ENCODE measurements at regions not wholly inside any gene's neighbourhood (a gene's known extent, or its start where the extent isn't known, plus 50 kb on each side); places are given as distances from the start of the nearest gene placed in this dataset.

- DNase-seq: no peak
- peaks cover 0 to 6% (median 3%) of the 10 kb centered on the region in 7 donors for H3K9me3 Mint-ChIP-seq
Measured at GRCh38 chr3:95310560-95310959, 1247.7 kb downstream of the NSUN3 start.

GRCh38 chr3:95311272-95311671, 1248.4 kb downstream of the NSUN3 start:
- DNase-seq: no peak
- Mint-ChIP-seq H3K36me3 (no peaks in the 10 kb centered on the region), H3K4me3 (no peak overlapping the region), H3K4me1 (no peaks in the 10 kb centered on the region), H3K27me3 (ENCODE audit: low read depth in 3 of 3) (no peaks in the 10 kb centered on the region), H3K27ac (no peak overlapping the region), H3K9me3 (peaks cover 0 to 6% (median 3%) of the 10 kb centered on the region in 7 donors)
- Histone ChIP-seq H3K79me2 (ENCODE audit: insufficient read depth, low read length) (no peaks in the 10 kb centered on the region), H3K4me3 (replicated peaks in 1 of 3; ENCODE audit: low read depth in 2 of 3, low read length in 3 of 3) (no peak overlapping the region), H3K36me3 (replicated peaks in 1 of 2; ENCODE audit: control insufficient read depth in 1 of 2, insufficient read depth in 2 of 2, low read length in 2 of 2) (no peaks in the 10 kb centered on the region), H3K4me1 (ENCODE audit: control insufficient read depth in 1 of 2, insufficient read depth in 2 of 2, low read length in 2 of 2) (no peaks in the 10 kb centered on the region), H3K4me2 (replicated peaks; ENCODE audit: extremely low read depth, low read length, poor library complexity, severe bottlenecking) (no peak overlapping the region), H3K27me3 (ENCODE audit: control insufficient read depth in 2 of 2, insufficient read depth in 2 of 2, low read length in 2 of 2) (no peaks in the 10 kb centered on the region), H3K9ac (ENCODE audit: insufficient read depth, low read length, poor library complexity, severe bottlenecking) (no peak overlapping the region), H4K20me1 (ENCODE audit: insufficient read depth, low read length) (no peaks in the 10 kb centered on the region), H2AFZ (ENCODE audit: insufficient read depth, low read depth, low read length, poor library complexity, severe bottlenecking) (no peak overlapping the region), H3K9me3 (replicated peaks in 1 of 2; ENCODE audit: control insufficient read depth in 1 of 2, insufficient read depth in 1 of 2, low read length in 2 of 2) (peaks cover 7 to 8% of the 10 kb centered on the region in 2 donors), H3K27ac (ENCODE audit: low read depth in 1 of 2, low read length in 2 of 2) (no peak overlapping the region)
- 33% methylated on average over 1 of the region's 2 CpGs for WGBS (ENCODE audit: insufficient coverage)
- intact Hi-C loops (cut with micrococcal nuclease): no loop called here
- no peak for TF ChIP-seq CTCF (IDR thresholded peaks at IDR 0.05)

More at GRCh38 chr3:95310560-95310959, 1247.7 kb downstream of the NSUN3 start:
- H2AFZ ChIP-seq (ENCODE audit: insufficient read depth, low read depth, low read length, poor library complexity, severe bottlenecking): no peak overlapping the region
- H3K9ac ChIP-seq (ENCODE audit: insufficient read depth, low read length, poor library complexity, severe bottlenecking): no peak overlapping the region
- H3K36me3 ChIP-seq (replicated peaks in 1 of 2; ENCODE audit: control insufficient read depth in 1 of 2, insufficient read depth in 2 of 2, low read length in 2 of 2): no peaks in the 10 kb centered on the region
- peaks cover 6 to 7% of the 10 kb centered on the region in 2 donors for H3K9me3 ChIP-seq (replicated peaks in 1 of 2; ENCODE audit: control insufficient read depth in 1 of 2, insufficient read depth in 1 of 2, low read length in 2 of 2)
- no peaks in the 10 kb centered on the region for H4K20me1 ChIP-seq (ENCODE audit: insufficient read depth, low read length)
- TF ChIP-seq CTCF (IDR thresholded peaks at IDR 0.05): no peak
- H3K27me3 ChIP-seq (ENCODE audit: control insufficient read depth in 2 of 2, insufficient read depth in 2 of 2, low read length in 2 of 2): no peaks in the 10 kb centered on the region
- Mint-ChIP-seq H3K4me3 (no peak overlapping the region), H3K4me1 (no peaks in the 10 kb centered on the region), H3K27me3 (ENCODE audit: low read depth in 3 of 3) (no peaks in the 10 kb centered on the region), H3K36me3 (no peaks in the 10 kb centered on the region), H3K27ac (no peak overlapping the region)
- no peaks in the 10 kb centered on the region for H3K4me1 ChIP-seq (ENCODE audit: control insufficient read depth in 1 of 2, insufficient read depth in 2 of 2, low read length in 2 of 2)
- H3K79me2 ChIP-seq (ENCODE audit: insufficient read depth, low read length): no peaks in the 10 kb centered on the region
- WGBS (ENCODE audit: insufficient coverage): no CpG with 5 or more reads among the region's 2 CpGs
- H3K4me3 ChIP-seq (replicated peaks in 1 of 3; ENCODE audit: low read depth in 2 of 3, low read length in 3 of 3): no peak overlapping the region
- intact Hi-C loops (cut with micrococcal nuclease): no loop called here
- no peak overlapping the region for H3K4me2 ChIP-seq (replicated peaks; ENCODE audit: extremely low read depth, low read length, poor library complexity, severe bottlenecking)
- no peak overlapping the region for H3K27ac ChIP-seq (ENCODE audit: low read depth in 1 of 2, low read length in 2 of 2)

All from CD14-positive monocyte (primary cell).